ENCODE measurements at regions not wholly inside any gene's neighbourhood (a gene's known extent, or its start where the extent isn't known, plus 50 kb on each side); places are given as distances from the start of the nearest gene placed in this dataset.

DNA sequence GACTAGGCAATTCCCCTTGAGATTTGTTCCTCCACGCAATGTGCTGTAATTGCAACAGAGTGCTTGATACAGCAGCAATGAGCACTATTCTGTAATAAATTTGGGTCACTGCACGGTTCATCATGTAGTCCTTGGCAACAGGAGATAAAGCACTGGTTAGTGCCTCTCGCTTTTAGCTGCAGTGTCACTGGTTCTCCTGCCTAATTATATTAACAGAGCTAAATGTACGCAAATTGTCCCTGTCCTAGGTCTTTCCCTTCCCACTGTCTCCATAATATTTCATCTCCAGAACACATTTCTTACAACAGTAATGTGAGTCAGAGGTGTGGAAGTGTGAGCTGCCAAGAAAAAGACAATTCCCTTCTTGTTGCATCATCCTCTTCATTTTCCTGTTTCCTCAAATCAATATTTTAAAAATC is 553.1 kb downstream of the ZNF608 start (continued):
- TF ChIP-seq, protein P1, sequence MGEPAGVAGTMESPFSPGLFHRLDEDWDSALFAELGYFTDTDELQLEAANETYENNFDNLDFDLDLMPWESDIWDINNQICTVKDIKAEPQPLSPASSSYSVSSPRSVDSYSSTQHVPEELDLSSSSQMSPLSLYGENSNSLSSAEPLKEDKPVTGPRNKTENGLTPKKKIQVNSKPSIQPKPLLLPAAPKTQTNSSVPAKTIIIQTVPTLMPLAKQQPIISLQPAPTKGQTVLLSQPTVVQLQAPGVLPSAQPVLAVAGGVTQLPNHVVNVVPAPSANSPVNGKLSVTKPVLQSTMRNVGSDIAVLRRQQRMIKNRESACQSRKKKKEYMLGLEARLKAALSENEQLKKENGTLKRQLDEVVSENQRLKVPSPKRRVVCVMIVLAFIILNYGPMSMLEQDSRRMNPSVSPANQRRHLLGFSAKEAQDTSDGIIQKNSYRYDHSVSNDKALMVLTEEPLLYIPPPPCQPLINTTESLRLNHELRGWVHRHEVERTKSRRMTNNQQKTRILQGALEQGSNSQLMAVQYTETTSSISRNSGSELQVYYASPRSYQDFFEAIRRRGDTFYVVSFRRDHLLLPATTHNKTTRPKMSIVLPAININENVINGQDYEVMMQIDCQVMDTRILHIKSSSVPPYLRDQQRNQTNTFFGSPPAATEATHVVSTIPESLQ (CRISPR knock-in tag; IDR thresholded peaks at IDR 0.05): no peak
- TF ChIP-seq SRSF1 (IDR thresholded peaks at IDR 0.05; ENCODE audit: low read depth, low read length): no peak
- TF ChIP-seq ZNF436 (CRISPR knock-in tag; IDR thresholded peaks at IDR 0.05): no peak

DNA sequence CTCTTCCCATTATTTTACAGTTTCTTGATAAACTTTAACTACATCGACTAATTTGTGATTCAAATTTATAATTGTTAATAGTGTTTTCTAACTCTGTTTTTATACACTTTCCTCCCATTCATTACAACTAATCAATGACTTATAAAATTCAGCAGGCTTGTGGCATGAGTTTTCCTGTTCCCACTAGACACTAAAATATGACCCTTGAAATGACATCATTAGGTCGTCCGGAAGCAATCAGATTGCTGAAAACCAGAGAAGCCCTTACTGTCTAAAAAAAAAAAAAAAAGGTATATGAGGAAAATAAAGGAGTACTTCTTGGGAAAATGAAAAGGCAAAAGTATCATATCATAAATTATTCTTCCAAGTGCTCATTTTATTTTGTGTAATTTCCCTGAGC is 553.7 kb downstream of the ZNF608 start:
- H3K4me2 ChIP-seq (ENCODE audit: insufficient read depth, low read length): no peak overlapping the region
- TF ChIP-seq TCFL5 (CRISPR knock-in tag; conservative IDR thresholded peaks at IDR 0.05): no peak
- no peak for TF ChIP-seq SRF (CRISPR knock-in tag; IDR thresholded peaks at IDR 0.05)
- TF ChIP-seq TEAD4 (IDR thresholded peaks at IDR 0.05; ENCODE audit: low read length): no peak
- TF ChIP-seq TEAD4 (CRISPR knock-in tag; IDR thresholded peaks at IDR 0.05; ENCODE audit: borderline replicate concordance): no peak
- no peak for TF ChIP-seq RUNX1 (IDR thresholded peaks at IDR 0.05; ENCODE audit: low read depth)
- TF ChIP-seq KAT2B (IDR thresholded peaks at IDR 0.05; ENCODE audit: low read depth, low read length): no peak
- TF ChIP-seq ZNF644 (tag; IDR thresholded peaks at IDR 0.05; ENCODE audit: low read depth): no peak
- no peak for TF ChIP-seq EP400 (IDR thresholded peaks at IDR 0.05)
- TF ChIP-seq GABPB2 (CRISPR knock-in tag; conservative IDR thresholded peaks at IDR 0.05): no peak
- TF ChIP-seq IRF1 (CRISPR knock-in tag; IDR thresholded peaks at IDR 0.05; ENCODE audit: borderline replicate concordance): no peak
- TF ChIP-seq, protein P2, sequence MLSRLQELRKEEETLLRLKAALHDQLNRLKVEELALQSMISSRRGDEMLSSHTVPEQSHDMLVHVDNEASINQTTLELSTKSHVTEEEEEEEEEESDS (CRISPR knock-in tag; IDR thresholded peaks at IDR 0.05): no peak
- TF ChIP-seq EP300 (IDR thresholded peaks at IDR 0.05; ENCODE audit: low read length): no peak
- no peak for TF ChIP-seq MAFK (IDR thresholded peaks at IDR 0.05; ENCODE audit: low read length)
- TF ChIP-seq MEF2D (tag; conservative IDR thresholded peaks at IDR 0.05; ENCODE audit: low read depth): no peak
- no peak for TF ChIP-seq CHD1 (IDR thresholded peaks at IDR 0.05; ENCODE audit: low read length)
- in situ Hi-C loops (cut with MboI): no loop called here
- no peak overlapping the region for H3K4me3 ChIP-seq
- no peaks in the 10 kb centered on the region for H3K9me1 ChIP-seq (ENCODE audit: control insufficient read depth, insufficient read depth, low read length)
- FAIRE-seq: no peak
- intact Hi-C loops (cut with micrococcal nuclease): no loop called here
- no peaks in the 10 kb centered on the region for H3K9me3 ChIP-seq (replicated peaks; ENCODE audit: control insufficient read depth, insufficient read depth, low read depth, low read length)
- H4K20me1 ChIP-seq (replicated peaks; ENCODE audit: control insufficient read depth, insufficient read depth, low read length): no peaks in the 10 kb centered on the region
- DNase-seq (ENCODE audit: extremely low read depth in 1 of 4, low spot score in 3 of 4): no peak
- no peak for ATAC-seq
- no peaks in the 10 kb centered on the region for H3K36me3 ChIP-seq (ENCODE audit: control insufficient read depth, insufficient read depth, low read length)
- no peaks in the 10 kb centered on the region for H3K27me3 ChIP-seq (ENCODE audit: control insufficient read depth in 2 of 2, insufficient read depth in 2 of 2, low read length in 2 of 2)
- 3% methylated on average over 3 of the region's 3 CpGs for WGBS (ENCODE audit: insufficient coverage, low coverage, missing lambda C conversion rate)
- no TSS peak for BruUV-seq (replicated peaks)
- H3K4me1 ChIP-seq (replicated peaks in 1 of 2; ENCODE audit: control insufficient read depth in 2 of 2, insufficient read depth in 2 of 2, low read length in 2 of 2): no peaks in the 10 kb centered on the region
- H2AFZ ChIP-seq (ENCODE audit: low read depth, low read length): no peak overlapping the region
- no peak overlapping the region for H3K27ac ChIP-seq (ENCODE audit: extremely low read depth, low read depth, low read length)
- ChIA-PET CTCF (ENCODE audit: low intra/inter-chr PET ratio) (no interaction called here), POLR2A (no interaction called here)
- no peak overlapping the region for H3K9ac ChIP-seq (ENCODE audit: insufficient read depth in 1 of 2, low read depth in 2 of 2, low read length in 2 of 2)
- H3K79me2 ChIP-seq (ENCODE audit: control insufficient read depth, insufficient read depth, low read length): no peaks in the 10 kb centered on the region

Measured in K562 (cell line).